ENCODE measurements at regions not wholly inside any gene's neighbourhood (a gene's known extent, or its start where the extent isn't known, plus 50 kb on each side); places are given as distances from the start of the nearest gene placed in this dataset.

DNA sequence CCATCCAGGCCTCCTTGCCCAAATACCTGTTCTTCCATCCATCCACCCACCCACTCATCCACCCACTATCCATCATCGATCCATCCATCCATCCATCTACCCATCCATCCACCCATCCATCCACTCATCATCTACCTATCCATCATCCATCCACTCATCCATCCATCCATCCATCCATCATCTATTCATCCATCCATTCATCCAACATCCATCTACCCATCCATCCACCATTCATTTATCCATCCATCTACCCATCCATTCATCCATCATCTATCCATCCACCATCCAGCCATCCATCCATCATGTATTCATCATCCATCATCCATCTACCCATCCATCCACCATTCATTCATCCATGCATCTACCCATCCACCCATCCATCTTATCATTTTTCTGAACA, 413.2 kb downstream of the CTTN start:
- Histone ChIP-seq H3K36me3 (ENCODE audit: control insufficient read depth in 4 of 4, insufficient read depth in 3 of 4, low read depth in 1 of 4, low read length in 3 of 4) (peaks cover 0 to 16% (median 3%) of the 10 kb centered on the region in 4 donors), H3K4me1 (ENCODE audit: control insufficient read depth in 4 of 4, insufficient read depth in 4 of 4, low read length in 3 of 4) (no peaks in the 10 kb centered on the region), H3K4me3 (ENCODE audit: low read depth in 1 of 3, low read length in 3 of 3) (no peak overlapping the region), H3K9ac (ENCODE audit: low read depth in 1 of 2, low read length in 2 of 2) (no peak overlapping the region), H3K27ac (ENCODE audit: low read depth in 1 of 2, low read length in 2 of 2) (no peak overlapping the region), H3K27me3 (ENCODE audit: control insufficient read depth in 4 of 4, insufficient read depth in 4 of 4, low read length in 3 of 4) (no peaks in the 10 kb centered on the region), H3K9me3 (ENCODE audit: control insufficient read depth in 4 of 4, low read length in 3 of 4) (no peaks in the 10 kb centered on the region)
- whole genome bisulfite sequencing: 100% methylated on average over 1 of the region's 1 CpG
- DNase-seq (ENCODE audit: low spot score): no peak
- TF ChIP-seq HNF4G (IDR thresholded peaks at IDR 0.05) (no peak), CTCF (IDR thresholded peaks at IDR 0.05; ENCODE audit: low read depth, low read length, missing input control) (no peak), RXRA (IDR thresholded peaks at IDR 0.05) (no peak), NR2F2 (IDR thresholded peaks at IDR 0.05) (no peak), HNF4A (conservative IDR thresholded peaks at IDR 0.05) (no peak), JUND (IDR thresholded peaks at IDR 0.05) (no peak), ZBTB33 (IDR thresholded peaks at IDR 0.05) (no peak), RAD21 (IDR thresholded peaks at IDR 0.05) (no peak), MAX (IDR thresholded peaks at IDR 0.05) (no peak), EGR1 (IDR thresholded peaks at IDR 0.05; ENCODE audit: low read depth in 2 of 2) (no peak), FOXA1 (IDR thresholded peaks at IDR 0.05) (no peak), YY1 (IDR thresholded peaks at IDR 0.05) (no peak), SP1 (IDR thresholded peaks at IDR 0.05) (no peak), GABPA (IDR thresholded peaks at IDR 0.05 in 1 of 2, conservative IDR thresholded peaks at IDR 0.05 in 1 of 2) (no peak), FOXA2 (IDR thresholded peaks at IDR 0.05) (no peak), TAF1 (conservative IDR thresholded peaks at IDR 0.05) (no peak)
- TF ChIP-seq, protein P1, sequence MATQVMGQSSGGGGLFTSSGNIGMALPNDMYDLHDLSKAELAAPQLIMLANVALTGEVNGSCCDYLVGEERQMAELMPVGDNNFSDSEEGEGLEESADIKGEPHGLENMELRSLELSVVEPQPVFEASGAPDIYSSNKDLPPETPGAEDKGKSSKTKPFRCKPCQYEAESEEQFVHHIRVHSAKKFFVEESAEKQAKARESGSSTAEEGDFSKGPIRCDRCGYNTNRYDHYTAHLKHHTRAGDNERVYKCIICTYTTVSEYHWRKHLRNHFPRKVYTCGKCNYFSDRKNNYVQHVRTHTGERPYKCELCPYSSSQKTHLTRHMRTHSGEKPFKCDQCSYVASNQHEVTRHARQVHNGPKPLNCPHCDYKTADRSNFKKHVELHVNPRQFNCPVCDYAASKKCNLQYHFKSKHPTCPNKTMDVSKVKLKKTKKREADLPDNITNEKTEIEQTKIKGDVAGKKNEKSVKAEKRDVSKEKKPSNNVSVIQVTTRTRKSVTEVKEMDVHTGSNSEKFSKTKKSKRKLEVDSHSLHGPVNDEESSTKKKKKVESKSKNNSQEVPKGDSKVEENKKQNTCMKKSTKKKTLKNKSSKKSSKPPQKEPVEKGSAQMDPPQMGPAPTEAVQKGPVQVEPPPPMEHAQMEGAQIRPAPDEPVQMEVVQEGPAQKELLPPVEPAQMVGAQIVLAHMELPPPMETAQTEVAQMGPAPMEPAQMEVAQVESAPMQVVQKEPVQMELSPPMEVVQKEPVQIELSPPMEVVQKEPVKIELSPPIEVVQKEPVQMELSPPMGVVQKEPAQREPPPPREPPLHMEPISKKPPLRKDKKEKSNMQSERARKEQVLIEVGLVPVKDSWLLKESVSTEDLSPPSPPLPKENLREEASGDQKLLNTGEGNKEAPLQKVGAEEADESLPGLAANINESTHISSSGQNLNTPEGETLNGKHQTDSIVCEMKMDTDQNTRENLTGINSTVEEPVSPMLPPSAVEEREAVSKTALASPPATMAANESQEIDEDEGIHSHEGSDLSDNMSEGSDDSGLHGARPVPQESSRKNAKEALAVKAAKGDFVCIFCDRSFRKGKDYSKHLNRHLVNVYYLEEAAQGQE (IDR thresholded peaks at IDR 0.05): no peak

DNA sequence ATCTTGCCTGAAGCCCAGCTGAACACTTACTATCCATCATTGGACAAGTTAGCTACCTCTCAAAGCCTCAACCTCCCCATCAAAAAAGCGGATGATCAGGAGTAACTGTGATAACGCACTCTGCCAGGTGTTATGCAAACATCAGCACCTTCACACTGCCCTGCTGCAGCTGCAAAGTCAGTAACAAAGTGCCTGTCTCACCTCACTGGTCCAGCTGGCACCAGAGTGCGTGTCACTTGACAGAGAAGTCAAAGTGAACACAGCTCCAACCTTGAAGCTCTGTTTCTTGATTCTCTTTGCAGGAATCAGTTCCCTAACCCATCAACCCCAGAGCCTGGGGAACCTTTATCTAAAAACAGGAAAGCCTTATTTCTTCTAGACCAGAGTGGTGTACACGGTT, 413.6 kb downstream of the CTTN start:
- 93% methylated on average over 4 of the region's 4 CpGs for WGBS
- no peaks in the 10 kb centered on the region for H3K4me1 ChIP-seq (ENCODE audit: control insufficient read depth in 4 of 4, insufficient read depth in 4 of 4, low read length in 3 of 4)
- H3K27me3 ChIP-seq (ENCODE audit: control insufficient read depth in 4 of 4, insufficient read depth in 4 of 4, low read length in 3 of 4): no peaks in the 10 kb centered on the region
- TF ChIP-seq YY1 (IDR thresholded peaks at IDR 0.05) (no peak), FOXA2 (IDR thresholded peaks at IDR 0.05) (no peak), NR2F2 (IDR thresholded peaks at IDR 0.05) (no peak)
- TF ChIP-seq, protein P2, sequence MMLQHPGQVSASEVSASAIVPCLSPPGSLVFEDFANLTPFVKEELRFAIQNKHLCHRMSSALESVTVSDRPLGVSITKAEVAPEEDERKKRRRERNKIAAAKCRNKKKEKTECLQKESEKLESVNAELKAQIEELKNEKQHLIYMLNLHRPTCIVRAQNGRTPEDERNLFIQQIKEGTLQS (IDR thresholded peaks at IDR 0.05): no peak
- no peak for DNase-seq (ENCODE audit: low spot score)
- H3K9ac ChIP-seq (ENCODE audit: low read depth in 1 of 2, low read length in 2 of 2): no peak overlapping the region
- H3K4me3 ChIP-seq (ENCODE audit: low read depth in 1 of 3, low read length in 3 of 3): no peak overlapping the region
- peaks cover 0 to 13% (median 3%) of the 10 kb centered on the region in 4 donors for H3K36me3 ChIP-seq (ENCODE audit: control insufficient read depth in 4 of 4, insufficient read depth in 3 of 4, low read depth in 1 of 4, low read length in 3 of 4)
- H3K27ac ChIP-seq (ENCODE audit: low read depth in 1 of 2, low read length in 2 of 2): no peak overlapping the region
- no peaks in the 10 kb centered on the region for H3K9me3 ChIP-seq (ENCODE audit: control insufficient read depth in 4 of 4, low read length in 3 of 4)

Data from liver (tissue), 8 donors.